ENCODE measurements at regions not wholly inside any gene's neighbourhood (a gene's known extent, or its start where the extent isn't known, plus 50 kb on each side); places are given as distances from the start of the nearest gene placed in this dataset.
"Not testable (repeated sequence)": the region's sequence is repeated elsewhere in the genome, so short reads cannot be mapped to it uniquely, and the experiment has no call there.

- ATAC-seq (no peak), DNase-seq (no peak)
- intact Hi-C loops (cut with micrococcal nuclease), result no loop called here
Observed at GRCh38 chr11:44471603-44472002, 93.9 kb upstream of the CD82 start.

- ATAC-seq (no peak), DNase-seq (no peak)
- intact Hi-C loops (cut with micrococcal nuclease), result no loop called here
Observed at GRCh38 chr11:44472916-44473315, 92.5 kb upstream of the CD82 start.

- intact Hi-C loops (cut with micrococcal nuclease), result no loop called here
- ATAC-seq (no peak), DNase-seq (no peak)
Observed at GRCh38 chr11:44474702-44475101, 90.8 kb upstream of the CD82 start.

- DNase-seq (no peak), ATAC-seq (peak; percentile 67)
- intact Hi-C loops (cut with micrococcal nuclease), result no loop called here
Observed at GRCh38 chr11:44475114-44475686, 90.3 kb upstream of the CD82 start.

- DNase-seq; ATAC-seq; intact Hi-C loops (cut with micrococcal nuclease): not testable (repeated sequence)
Observed at GRCh38 chr11:44482338-44482737, 83.1 kb upstream of the CD82 start.

- intact Hi-C loops (cut with micrococcal nuclease), result no loop called here
- no peak for DNase-seq
- peak; percentile 43 for ATAC-seq
Observed at GRCh38 chr11:44483919-44484610, 81.4 kb upstream of the CD82 start.

- intact Hi-C loops (cut with micrococcal nuclease), result no loop called here
- DNase-seq, result no peak
- ATAC-seq, result no peak
Observed at GRCh38 chr11:44488165-44488965, 77.1 kb upstream of the CD82 start.

- DNase-seq (no peak), ATAC-seq (no peak)
- intact Hi-C loops (cut with micrococcal nuclease), result no loop called here
Observed at GRCh38 chr11:44493383-44493782, 72.1 kb upstream of the CD82 start.

- intact Hi-C loops (cut with micrococcal nuclease), result no loop called here
- DNase-seq (no peak), ATAC-seq (no peak)
Observed at GRCh38 chr11:44493930-44494329, 71.5 kb upstream of the CD82 start.

GRCh38 chr11:44494785-44495184 lies 70.7 kb upstream of the CD82 start:
- ATAC-seq (no peak), DNase-seq (no peak)
- intact Hi-C loops (cut with micrococcal nuclease), result no loop called here

GRCh38 chr11:44496391-44496790 lies 69.1 kb upstream of the CD82 start:
- DNase-seq (no peak), ATAC-seq (no peak)
- intact Hi-C loops (cut with micrococcal nuclease), result no loop called here

- intact Hi-C loops (cut with micrococcal nuclease), result no loop called here
- ATAC-seq, result peak; percentile 62
- DNase-seq, result peak; percentile 38
Observed at GRCh38 chr11:44498089-44498871, 67.2 kb upstream of the CD82 start.

GRCh38 chr11:44502506-44502905 lies 63.0 kb upstream of the CD82 start:
- ATAC-seq (no peak), DNase-seq (no peak)
- intact Hi-C loops (cut with micrococcal nuclease), result no loop called here

- intact Hi-C loops (cut with micrococcal nuclease), result no loop called here
- DNase-seq, result no peak
- no peak for ATAC-seq
Observed at GRCh38 chr11:44505581-44506054, 59.8 kb upstream of the CD82 start.

- no peak for ATAC-seq
- no peak for DNase-seq
- intact Hi-C loops (cut with micrococcal nuclease), result no loop called here
Observed at GRCh38 chr11:44506375-44507016, 59.0 kb upstream of the CD82 start.

GRCh38 chr11:44507491-44507890 lies 58.0 kb upstream of the CD82 start:
- intact Hi-C loops (cut with micrococcal nuclease), result no loop called here
- ATAC-seq (no peak), DNase-seq (no peak)

- ATAC-seq, result no peak
- intact Hi-C loops (cut with micrococcal nuclease), result no loop called here
- DNase-seq, result no peak
Observed at GRCh38 chr11:44507896-44508445, 57.5 kb upstream of the CD82 start.

- ATAC-seq, result no peak
- intact Hi-C loops (cut with micrococcal nuclease), result no loop called here
- DNase-seq, result no peak
Observed at GRCh38 chr11:44509296-44509695, 56.2 kb upstream of the CD82 start.

GRCh38 chr11:44510372-44510771 lies 55.1 kb upstream of the CD82 start:
- no peak for ATAC-seq
- intact Hi-C loops (cut with micrococcal nuclease), result no loop called here

More at GRCh38 chr11:44510372-44510771, 55.1 kb upstream of the CD82 start:
- DNase-seq, result no peak

Data from left ventricle myocardium superior (tissue), 1 donor.